Neural cell (in vitro differentiated cells): ENCODE measurements at regions not wholly inside any gene's neighbourhood (a gene's known extent, or its start where the extent isn't known, plus 50 kb on each side); places are given as distances from the start of the nearest gene placed in this dataset.

Experiments used
- H2AFZ ChIP-seq: fragments of 200-600, 300-800 bp; sonication (generic), shearing (Covaris generic); 2 replicates; pipeline ENCODE4 v1.6.0; 2014; ENCODE audit warnings: low read depth, mild to moderate bottlenecking, antibody characterized with exemption, low read length, moderate library complexity
- H3F3A ChIP-seq: fragments of 200-600 bp; shearing (Covaris generic); 2 replicates; pipeline ENCODE4 v1.6.1; 2016; ENCODE audit warnings: mild to moderate bottlenecking, moderate library complexity, mixed read lengths, antibody characterized with exemption, low read length; ENCODE audit not compliant: insufficient read depth, poor library complexity, severe bottlenecking
- H3K27ac ChIP-seq: fragments of 200-600, 300-800 bp; sonication (generic), shearing (Covaris generic); 2 replicates; pipeline ENCODE4 v1.5.1; 2014; ENCODE audit warnings: mild to moderate bottlenecking, low read length, moderate library complexity
- H3K27me3 ChIP-seq: fragments of 300-800, 200-600 bp; sonication (generic), shearing (Covaris generic); 2 replicates; pipeline ENCODE4 v1.6.0; 2014; ENCODE audit warnings: mild to moderate bottlenecking, low read depth, low read length, moderate library complexity; ENCODE audit not compliant: insufficient read depth
- H3K36me3 ChIP-seq: fragments of 300-800, 200-600 bp; sonication (generic), shearing (Covaris generic); 2 replicates; pipeline ENCODE4 v1.5.1; 2014; ENCODE audit warnings: mild to moderate bottlenecking, antibody characterized with exemption, low read length, moderate library complexity; ENCODE audit not compliant: insufficient read depth
- H3K4me2 ChIP-seq: fragments of 300-800, 200-600 bp; sonication (generic), shearing (Covaris generic); 2 replicates; pipeline ENCODE4 v1.6.0; 2014; ENCODE audit warnings: mild to moderate bottlenecking, low read length
- H3K4me3 ChIP-seq: fragments of 300-800, 200-600 bp; sonication (generic), shearing (Covaris generic); 2 replicates; pipeline ENCODE4 v1.5.1; 2014; ENCODE audit warnings: mild to moderate bottlenecking, low read length, moderate library complexity
- H3K79me2 ChIP-seq: fragments of 200-600 bp; shearing (Covaris generic); replicated peaks from 2 replicates; pipeline ENCODE4 v1.6.0; 2014; ENCODE audit warnings: mild to moderate bottlenecking, low read length, moderate library complexity; ENCODE audit not compliant: insufficient read depth
- H3K9ac ChIP-seq: fragments of 300-800, 200-600 bp; sonication (generic), shearing (Covaris generic); 2 replicates; pipeline ENCODE4 v1.6.1; 2016; ENCODE audit warnings: mild to moderate bottlenecking, low read length, mixed read lengths
- H3K9me2 ChIP-seq: fragments of 200-600 bp; shearing (Covaris generic); 2 replicates; pipeline ENCODE4 v1.6.1; 2016; ENCODE audit warnings: mild to moderate bottlenecking, low read length, mixed read lengths; ENCODE audit not compliant: insufficient read depth
- H3K9me3 ChIP-seq: fragments of 200-600, 300-800 bp; sonication (generic), shearing (Covaris generic); 2 replicates; pipeline ENCODE4 v1.6.1; 2016; ENCODE audit warnings: mild to moderate bottlenecking, mixed run types, low read length, moderate library complexity, mixed read lengths
- H4K20me1 ChIP-seq: fragments of 200-600 bp; shearing (Covaris generic); 2 replicates; pipeline ENCODE4 v1.6.1; 2016; ENCODE audit warnings: mild to moderate bottlenecking, mixed run types; ENCODE audit not compliant: insufficient read depth
- EP300 ChIP-seq: fragments of 450-650 bp; conservative IDR thresholded peaks from 2 replicates; pipeline ENCODE4 v1.6.1; 2014; ENCODE audit warnings: antibody characterized with exemption, mild to moderate bottlenecking, moderate library complexity; ENCODE audit not compliant: poor library complexity, severe bottlenecking
- EZH2 ChIP-seq: fragments of 200-600, 300-800 bp; shearing (Covaris generic), sonication (generic); IDR thresholded peaks from 2 replicates; pipeline ENCODE4 v1.6.1; 2014; ENCODE audit warnings: antibody characterized with exemption, low read length, borderline replicate concordance, mild to moderate bottlenecking; ENCODE audit not compliant: insufficient read depth, poor library complexity, severe bottlenecking
- MXI1 ChIP-seq: fragments of 450-650 bp; conservative IDR thresholded peaks from 2 replicates; pipeline ENCODE4 v1.6.1; 2014; ENCODE audit warnings: antibody characterized with exemption, mild to moderate bottlenecking; ENCODE audit not compliant: poor library complexity, severe bottlenecking
- POLR2AphosphoS5 ChIP-seq: IDR thresholded peaks from 2 replicates; pipeline ENCODE4 v1.6.1; 2012
- RAD21 ChIP-seq: fragments of 450-650 bp; conservative IDR thresholded peaks from 2 replicates; pipeline ENCODE4 v1.6.1; 2014; ENCODE audit warnings: antibody characterized with exemption, mild to moderate bottlenecking, moderate library complexity
- REST ChIP-seq: IDR thresholded peaks from 2 replicates; pipeline ENCODE4 v1.6.1; 2012; ENCODE audit warnings: borderline replicate concordance
- SMC3 ChIP-seq: fragments of 450-650 bp; conservative IDR thresholded peaks from 2 replicates; pipeline ENCODE4 v1.6.1; 2014; ENCODE audit warnings: antibody characterized with exemption, mild to moderate bottlenecking, moderate library complexity; ENCODE audit not compliant: poor library complexity
- TAF1 ChIP-seq: IDR thresholded peaks from 2 replicates; pipeline ENCODE4 v1.6.1; 2012; ENCODE audit warnings: low read depth
- TF ChIP-seq, protein P1 (sequence below): fragments of 450-650 bp; IDR thresholded peaks from 2 replicates; pipeline ENCODE4 v1.5.1; 2014; ENCODE audit warnings: antibody characterized with exemption, mild to moderate bottlenecking, moderate library complexity; ENCODE audit not compliant: poor library complexity, severe bottlenecking

GRCh38 chr22:49544286-49544685 lies 283.4 kb downstream of the BRD1 start:
- Histone ChIP-seq H3K9me2 (no peaks in the 10 kb centered on the region), H3K4me3 (no peak overlapping the region), H3K79me2 (no peaks in the 10 kb centered on the region), H3K9me3 (no peaks in the 10 kb centered on the region), H4K20me1 (no peaks in the 10 kb centered on the region), H3K27ac (no peak overlapping the region), H3F3A (no peaks in the 10 kb centered on the region), H3K4me2 (no peak overlapping the region), H3K36me3 (no peaks in the 10 kb centered on the region), H3K27me3 (no peaks in the 10 kb centered on the region), H3K9ac (no peak overlapping the region), H2AFZ (no peak overlapping the region)
- TF ChIP-seq, protein P1, sequence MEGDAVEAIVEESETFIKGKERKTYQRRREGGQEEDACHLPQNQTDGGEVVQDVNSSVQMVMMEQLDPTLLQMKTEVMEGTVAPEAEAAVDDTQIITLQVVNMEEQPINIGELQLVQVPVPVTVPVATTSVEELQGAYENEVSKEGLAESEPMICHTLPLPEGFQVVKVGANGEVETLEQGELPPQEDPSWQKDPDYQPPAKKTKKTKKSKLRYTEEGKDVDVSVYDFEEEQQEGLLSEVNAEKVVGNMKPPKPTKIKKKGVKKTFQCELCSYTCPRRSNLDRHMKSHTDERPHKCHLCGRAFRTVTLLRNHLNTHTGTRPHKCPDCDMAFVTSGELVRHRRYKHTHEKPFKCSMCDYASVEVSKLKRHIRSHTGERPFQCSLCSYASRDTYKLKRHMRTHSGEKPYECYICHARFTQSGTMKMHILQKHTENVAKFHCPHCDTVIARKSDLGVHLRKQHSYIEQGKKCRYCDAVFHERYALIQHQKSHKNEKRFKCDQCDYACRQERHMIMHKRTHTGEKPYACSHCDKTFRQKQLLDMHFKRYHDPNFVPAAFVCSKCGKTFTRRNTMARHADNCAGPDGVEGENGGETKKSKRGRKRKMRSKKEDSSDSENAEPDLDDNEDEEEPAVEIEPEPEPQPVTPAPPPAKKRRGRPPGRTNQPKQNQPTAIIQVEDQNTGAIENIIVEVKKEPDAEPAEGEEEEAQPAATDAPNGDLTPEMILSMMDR, result no peak
- TF ChIP-seq EP300 (no peak), TAF1 (no peak), EZH2 (no peak), SMC3 (no peak), RAD21 (no peak), POLR2AphosphoS5 (no peak), MXI1 (no peak), REST (no peak)

DNA sequence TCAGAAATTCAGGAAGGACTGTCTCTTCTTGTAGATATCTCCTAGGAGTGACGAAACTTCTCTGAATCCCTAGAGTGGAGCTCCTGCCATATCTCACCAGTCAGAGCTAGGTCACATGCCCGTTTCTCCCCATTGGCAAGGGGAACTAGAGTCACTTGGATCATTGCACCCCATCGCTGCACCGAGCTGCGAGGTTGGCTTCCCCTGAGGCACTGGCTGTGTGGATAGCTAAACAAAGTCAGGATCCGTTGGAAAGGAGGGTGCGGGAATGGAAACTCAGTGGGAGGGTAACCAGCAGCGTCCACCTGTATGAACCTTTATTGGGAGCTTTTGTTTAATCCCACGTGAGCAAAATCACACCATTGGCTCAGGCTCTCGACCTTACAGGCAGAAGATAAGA lies 283.8 kb downstream of the BRD1 start:
- no peaks in the 10 kb centered on the region for H3K9me2 ChIP-seq
- no peak overlapping the region for H2AFZ ChIP-seq
- no peak overlapping the region for H3K27ac ChIP-seq
- no peak overlapping the region for H3K9ac ChIP-seq
- TF ChIP-seq SMC3, result no peak
- TF ChIP-seq MXI1, result no peak
- no peak for TF ChIP-seq EZH2
- TF ChIP-seq REST, result no peak
- TF ChIP-seq EP300, result no peak
- no peak for TF ChIP-seq RAD21
- TF ChIP-seq, protein P1, result no peak
- no peak for TF ChIP-seq TAF1
- no peak for TF ChIP-seq POLR2AphosphoS5
- H3K4me2 ChIP-seq, result no peak overlapping the region
- H4K20me1 ChIP-seq, result no peaks in the 10 kb centered on the region
- H3K79me2 ChIP-seq, result no peaks in the 10 kb centered on the region
- H3K36me3 ChIP-seq, result no peaks in the 10 kb centered on the region
- no peak overlapping the region for H3K4me3 ChIP-seq
- H3F3A ChIP-seq, result no peaks in the 10 kb centered on the region
- no peaks in the 10 kb centered on the region for H3K9me3 ChIP-seq
- H3K27me3 ChIP-seq, result no peaks in the 10 kb centered on the region
